ENCODE measurements at regions not wholly inside any gene's neighbourhood (a gene's known extent, or its start where the extent isn't known, plus 50 kb on each side); places are given as distances from the start of the nearest gene placed in this dataset.

GRCh38 chr15:95659656-95660055 is 670.8 kb upstream of the NR2F2 start (continued):
- TF ChIP-seq, protein P1, sequence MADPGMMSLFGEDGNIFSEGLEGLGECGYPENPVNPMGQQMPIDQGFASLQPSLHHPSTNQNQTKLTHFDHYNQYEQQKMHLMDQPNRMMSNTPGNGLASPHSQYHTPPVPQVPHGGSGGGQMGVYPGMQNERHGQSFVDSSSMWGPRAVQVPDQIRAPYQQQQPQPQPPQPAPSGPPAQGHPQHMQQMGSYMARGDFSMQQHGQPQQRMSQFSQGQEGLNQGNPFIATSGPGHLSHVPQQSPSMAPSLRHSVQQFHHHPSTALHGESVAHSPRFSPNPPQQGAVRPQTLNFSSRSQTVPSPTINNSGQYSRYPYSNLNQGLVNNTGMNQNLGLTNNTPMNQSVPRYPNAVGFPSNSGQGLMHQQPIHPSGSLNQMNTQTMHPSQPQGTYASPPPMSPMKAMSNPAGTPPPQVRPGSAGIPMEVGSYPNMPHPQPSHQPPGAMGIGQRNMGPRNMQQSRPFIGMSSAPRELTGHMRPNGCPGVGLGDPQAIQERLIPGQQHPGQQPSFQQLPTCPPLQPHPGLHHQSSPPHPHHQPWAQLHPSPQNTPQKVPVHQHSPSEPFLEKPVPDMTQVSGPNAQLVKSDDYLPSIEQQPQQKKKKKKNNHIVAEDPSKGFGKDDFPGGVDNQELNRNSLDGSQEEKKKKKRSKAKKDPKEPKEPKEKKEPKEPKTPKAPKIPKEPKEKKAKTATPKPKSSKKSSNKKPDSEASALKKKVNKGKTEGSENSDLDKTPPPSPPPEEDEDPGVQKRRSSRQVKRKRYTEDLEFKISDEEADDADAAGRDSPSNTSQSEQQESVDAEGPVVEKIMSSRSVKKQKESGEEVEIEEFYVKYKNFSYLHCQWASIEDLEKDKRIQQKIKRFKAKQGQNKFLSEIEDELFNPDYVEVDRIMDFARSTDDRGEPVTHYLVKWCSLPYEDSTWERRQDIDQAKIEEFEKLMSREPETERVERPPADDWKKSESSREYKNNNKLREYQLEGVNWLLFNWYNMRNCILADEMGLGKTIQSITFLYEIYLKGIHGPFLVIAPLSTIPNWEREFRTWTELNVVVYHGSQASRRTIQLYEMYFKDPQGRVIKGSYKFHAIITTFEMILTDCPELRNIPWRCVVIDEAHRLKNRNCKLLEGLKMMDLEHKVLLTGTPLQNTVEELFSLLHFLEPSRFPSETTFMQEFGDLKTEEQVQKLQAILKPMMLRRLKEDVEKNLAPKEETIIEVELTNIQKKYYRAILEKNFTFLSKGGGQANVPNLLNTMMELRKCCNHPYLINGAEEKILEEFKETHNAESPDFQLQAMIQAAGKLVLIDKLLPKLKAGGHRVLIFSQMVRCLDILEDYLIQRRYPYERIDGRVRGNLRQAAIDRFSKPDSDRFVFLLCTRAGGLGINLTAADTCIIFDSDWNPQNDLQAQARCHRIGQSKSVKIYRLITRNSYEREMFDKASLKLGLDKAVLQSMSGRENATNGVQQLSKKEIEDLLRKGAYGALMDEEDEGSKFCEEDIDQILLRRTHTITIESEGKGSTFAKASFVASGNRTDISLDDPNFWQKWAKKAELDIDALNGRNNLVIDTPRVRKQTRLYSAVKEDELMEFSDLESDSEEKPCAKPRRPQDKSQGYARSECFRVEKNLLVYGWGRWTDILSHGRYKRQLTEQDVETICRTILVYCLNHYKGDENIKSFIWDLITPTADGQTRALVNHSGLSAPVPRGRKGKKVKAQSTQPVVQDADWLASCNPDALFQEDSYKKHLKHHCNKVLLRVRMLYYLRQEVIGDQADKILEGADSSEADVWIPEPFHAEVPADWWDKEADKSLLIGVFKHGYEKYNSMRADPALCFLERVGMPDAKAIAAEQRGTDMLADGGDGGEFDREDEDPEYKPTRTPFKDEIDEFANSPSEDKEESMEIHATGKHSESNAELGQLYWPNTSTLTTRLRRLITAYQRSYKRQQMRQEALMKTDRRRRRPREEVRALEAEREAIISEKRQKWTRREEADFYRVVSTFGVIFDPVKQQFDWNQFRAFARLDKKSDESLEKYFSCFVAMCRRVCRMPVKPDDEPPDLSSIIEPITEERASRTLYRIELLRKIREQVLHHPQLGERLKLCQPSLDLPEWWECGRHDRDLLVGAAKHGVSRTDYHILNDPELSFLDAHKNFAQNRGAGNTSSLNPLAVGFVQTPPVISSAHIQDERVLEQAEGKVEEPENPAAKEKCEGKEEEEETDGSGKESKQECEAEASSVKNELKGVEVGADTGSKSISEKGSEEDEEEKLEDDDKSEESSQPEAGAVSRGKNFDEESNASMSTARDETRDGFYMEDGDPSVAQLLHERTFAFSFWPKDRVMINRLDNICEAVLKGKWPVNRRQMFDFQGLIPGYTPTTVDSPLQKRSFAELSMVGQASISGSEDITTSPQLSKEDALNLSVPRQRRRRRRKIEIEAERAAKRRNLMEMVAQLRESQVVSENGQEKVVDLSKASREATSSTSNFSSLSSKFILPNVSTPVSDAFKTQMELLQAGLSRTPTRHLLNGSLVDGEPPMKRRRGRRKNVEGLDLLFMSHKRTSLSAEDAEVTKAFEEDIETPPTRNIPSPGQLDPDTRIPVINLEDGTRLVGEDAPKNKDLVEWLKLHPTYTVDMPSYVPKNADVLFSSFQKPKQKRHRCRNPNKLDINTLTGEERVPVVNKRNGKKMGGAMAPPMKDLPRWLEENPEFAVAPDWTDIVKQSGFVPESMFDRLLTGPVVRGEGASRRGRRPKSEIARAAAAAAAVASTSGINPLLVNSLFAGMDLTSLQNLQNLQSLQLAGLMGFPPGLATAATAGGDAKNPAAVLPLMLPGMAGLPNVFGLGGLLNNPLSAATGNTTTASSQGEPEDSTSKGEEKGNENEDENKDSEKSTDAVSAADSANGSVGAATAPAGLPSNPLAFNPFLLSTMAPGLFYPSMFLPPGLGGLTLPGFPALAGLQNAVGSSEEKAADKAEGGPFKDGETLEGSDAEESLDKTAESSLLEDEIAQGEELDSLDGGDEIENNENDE (IDR thresholded peaks at IDR 0.05; ENCODE audit: insufficient replicate concordance, low read length) = no peak
- no peak for TF ChIP-seq BCL11A (IDR thresholded peaks at IDR 0.05; ENCODE audit: low read depth in 2 of 2, low read length in 2 of 2)
- no peak for TF ChIP-seq TCF12 (IDR thresholded peaks at IDR 0.05; ENCODE audit: low read depth, low read length)
- no peak for TF ChIP-seq YY1 (IDR thresholded peaks at IDR 0.05; ENCODE audit: low read depth, low read length)
- TF ChIP-seq SIRT6 (IDR thresholded peaks at IDR 0.05; ENCODE audit: low read length) = no peak
- TF ChIP-seq CBX5 (IDR thresholded peaks at IDR 0.05; ENCODE audit: low read depth, low read length) = no peak
- no peak for TF ChIP-seq PHF8 (conservative IDR thresholded peaks at IDR 0.05; ENCODE audit: low read depth, low read length)
- no peak for TF ChIP-seq BRCA1 (IDR thresholded peaks at IDR 0.05; ENCODE audit: low read depth, low read length)

Measured in H1 (cell line).